Kidney glomerular epithelial cell (primary cell): ENCODE measurements at regions not wholly inside any gene's neighbourhood (a gene's known extent, or its start where the extent isn't known, plus 50 kb on each side); places are given as distances from the start of the nearest gene placed in this dataset.
"Not testable (repeated sequence)": the region's sequence is repeated elsewhere in the genome, so short reads cannot be mapped to it uniquely, and the experiment has no call there.

Source experiments
- DNase-seq: peaks from one replicate; lab custom pipeline; 2025; lab: John Stamatoyannopoulos, UW

- peak; percentile 51 for DNase-seq
These were observed 123.0 kb upstream of the PTBP2 start for GRCh38 chr1:96598416-96599168.

GRCh38 chr1:96604620-96605019, 117.0 kb upstream of the PTBP2 start:
- not testable (repeated sequence) for DNase-seq

- DNase-seq = not testable (repeated sequence)
These were observed 104.2 kb upstream of the PTBP2 start for GRCh38 chr1:96617375-96617774.

GRCh38 chr1:96632045-96632664, 89.4 kb upstream of the PTBP2 start:
- no peak for DNase-seq

- no peak for DNase-seq
These were observed 87.9 kb upstream of the PTBP2 start for GRCh38 chr1:96633695-96634094.

- DNase-seq = no peak
These were observed 86.7 kb upstream of the PTBP2 start for GRCh38 chr1:96634883-96635282.

GRCh38 chr1:96641282-96641681, 80.3 kb upstream of the PTBP2 start:
- no peak for DNase-seq

GRCh38 chr1:96643519-96643918, 78.1 kb upstream of the PTBP2 start:
- DNase-seq = no peak

GRCh38 chr1:96649301-96649700, 72.3 kb upstream of the PTBP2 start:
- no peak for DNase-seq

GRCh38 chr1:96651517-96651916, 70.1 kb upstream of the PTBP2 start:
- no peak for DNase-seq

- no peak for DNase-seq
These were observed 61.5 kb upstream of the PTBP2 start for GRCh38 chr1:96660051-96660450.

- DNase-seq = peak; percentile 31
These were observed 61.1 kb upstream of the PTBP2 start for GRCh38 chr1:96660503-96660902.
